ENCODE measurements at regions not wholly inside any gene's neighbourhood (a gene's known extent, or its start where the extent isn't known, plus 50 kb on each side); places are given as distances from the start of the nearest gene placed in this dataset.

DNA sequence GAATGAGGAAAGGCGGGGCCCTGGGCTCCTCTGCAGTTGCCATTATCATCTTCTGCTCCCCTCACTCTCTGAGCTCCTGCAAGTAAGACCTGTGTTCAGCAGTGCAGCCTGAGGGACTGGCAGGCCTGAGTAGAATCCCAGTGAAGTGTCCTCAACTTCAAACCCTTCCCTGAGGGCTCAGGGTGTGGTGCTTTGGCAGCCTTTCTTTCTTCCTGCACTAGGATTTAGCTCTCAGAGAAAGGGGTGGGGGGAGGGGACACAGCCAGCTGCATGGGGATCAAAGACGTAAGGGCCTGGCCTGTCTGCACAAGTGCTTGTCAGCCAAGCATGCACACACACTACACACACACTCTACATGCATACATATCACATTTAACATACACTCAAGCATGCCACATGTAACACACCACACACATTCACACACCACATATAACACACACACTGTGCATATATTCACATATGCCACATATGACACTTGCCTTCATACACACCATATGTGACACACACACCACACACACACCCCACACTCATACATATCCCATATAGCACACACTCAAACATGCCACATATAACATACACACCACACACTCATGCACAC lies 223.4 kb upstream of the RPL34 start:
- H3K9ac ChIP-seq (ENCODE audit: insufficient read depth, low read length, poor library complexity, severe bottlenecking), result no peak overlapping the region
- Mint-ChIP-seq H3K27ac (no peak overlapping the region), H3K9me3 (no peaks in the 10 kb centered on the region), H3K4me1 (no peaks in the 10 kb centered on the region), H3K36me3 (no peaks in the 10 kb centered on the region), H3K4me3 (no peak overlapping the region), H3K27me3 (ENCODE audit: low read depth in 3 of 3) (peaks cover 0 to 3% (median 1%) of the 10 kb centered on the region in 3 donors)
- WGBS (ENCODE audit: insufficient coverage), result 80% methylated on average over 1 of the region's 2 CpGs
- no peaks in the 10 kb centered on the region for H3K4me1 ChIP-seq (ENCODE audit: control insufficient read depth in 1 of 2, insufficient read depth in 2 of 2, low read length in 2 of 2)
- H3K79me2 ChIP-seq (ENCODE audit: insufficient read depth, low read length), result no peaks in the 10 kb centered on the region
- DNase-seq, result no peak
- TF ChIP-seq, protein P1, sequence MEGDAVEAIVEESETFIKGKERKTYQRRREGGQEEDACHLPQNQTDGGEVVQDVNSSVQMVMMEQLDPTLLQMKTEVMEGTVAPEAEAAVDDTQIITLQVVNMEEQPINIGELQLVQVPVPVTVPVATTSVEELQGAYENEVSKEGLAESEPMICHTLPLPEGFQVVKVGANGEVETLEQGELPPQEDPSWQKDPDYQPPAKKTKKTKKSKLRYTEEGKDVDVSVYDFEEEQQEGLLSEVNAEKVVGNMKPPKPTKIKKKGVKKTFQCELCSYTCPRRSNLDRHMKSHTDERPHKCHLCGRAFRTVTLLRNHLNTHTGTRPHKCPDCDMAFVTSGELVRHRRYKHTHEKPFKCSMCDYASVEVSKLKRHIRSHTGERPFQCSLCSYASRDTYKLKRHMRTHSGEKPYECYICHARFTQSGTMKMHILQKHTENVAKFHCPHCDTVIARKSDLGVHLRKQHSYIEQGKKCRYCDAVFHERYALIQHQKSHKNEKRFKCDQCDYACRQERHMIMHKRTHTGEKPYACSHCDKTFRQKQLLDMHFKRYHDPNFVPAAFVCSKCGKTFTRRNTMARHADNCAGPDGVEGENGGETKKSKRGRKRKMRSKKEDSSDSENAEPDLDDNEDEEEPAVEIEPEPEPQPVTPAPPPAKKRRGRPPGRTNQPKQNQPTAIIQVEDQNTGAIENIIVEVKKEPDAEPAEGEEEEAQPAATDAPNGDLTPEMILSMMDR (IDR thresholded peaks at IDR 0.05), result no peak
- no peak overlapping the region for H3K4me3 ChIP-seq (replicated peaks in 1 of 3; ENCODE audit: low read depth in 2 of 3, low read length in 3 of 3)
- intact Hi-C loops (cut with micrococcal nuclease), result no loop called here
- H3K9me3 ChIP-seq (replicated peaks in 1 of 2; ENCODE audit: control insufficient read depth in 1 of 2, insufficient read depth in 1 of 2, low read length in 2 of 2), result no peaks in the 10 kb centered on the region
- no peak overlapping the region for H2AFZ ChIP-seq (ENCODE audit: insufficient read depth, low read depth, low read length, poor library complexity, severe bottlenecking)
- H3K36me3 ChIP-seq (replicated peaks in 1 of 2; ENCODE audit: control insufficient read depth in 1 of 2, insufficient read depth in 2 of 2, low read length in 2 of 2), result no peaks in the 10 kb centered on the region
- H3K27me3 ChIP-seq (ENCODE audit: control insufficient read depth in 2 of 2, insufficient read depth in 2 of 2, low read length in 2 of 2), result no peaks in the 10 kb centered on the region
- H3K4me2 ChIP-seq (replicated peaks; ENCODE audit: extremely low read depth, low read length, poor library complexity, severe bottlenecking), result no peak overlapping the region
- no peaks in the 10 kb centered on the region for H4K20me1 ChIP-seq (ENCODE audit: insufficient read depth, low read length)
- H3K27ac ChIP-seq (ENCODE audit: low read depth in 1 of 2, low read length in 2 of 2), result no peak overlapping the region

DNA sequence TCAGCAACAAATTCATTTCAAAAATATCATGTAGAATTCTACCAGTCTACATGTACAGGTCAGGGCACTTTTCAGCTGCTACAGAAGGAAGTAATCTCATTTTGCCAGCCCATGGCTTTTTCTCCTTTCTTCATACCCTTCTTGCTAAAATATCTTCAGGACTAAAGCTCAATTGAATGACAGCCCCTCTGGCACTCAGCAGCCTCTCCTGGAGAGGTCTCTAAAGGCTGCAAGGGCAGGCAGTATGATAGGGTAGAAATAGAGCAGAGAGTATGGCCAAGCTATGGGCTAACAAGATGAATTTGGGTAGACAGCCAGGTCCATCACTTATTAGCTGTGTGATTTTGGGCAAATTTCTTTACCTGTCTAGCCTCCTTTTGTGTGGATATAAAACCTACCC lies 224.6 kb upstream of the RPL34 start:
- no peak overlapping the region for H3K4me3 Mint-ChIP-seq
- intact Hi-C loops (cut with micrococcal nuclease), result no loop called here
- Histone ChIP-seq H3K9ac (ENCODE audit: insufficient read depth, low read length, poor library complexity, severe bottlenecking) (no peak overlapping the region), H3K4me3 (replicated peaks in 1 of 3; ENCODE audit: low read depth in 2 of 3, low read length in 3 of 3) (no peak overlapping the region), H3K9me3 (replicated peaks in 1 of 2; ENCODE audit: control insufficient read depth in 1 of 2, insufficient read depth in 1 of 2, low read length in 2 of 2) (no peaks in the 10 kb centered on the region), H3K27ac (ENCODE audit: low read depth in 1 of 2, low read length in 2 of 2) (no peak overlapping the region), H3K4me1 (ENCODE audit: control insufficient read depth in 1 of 2, insufficient read depth in 2 of 2, low read length in 2 of 2) (no peaks in the 10 kb centered on the region), H3K36me3 (replicated peaks in 1 of 2; ENCODE audit: control insufficient read depth in 1 of 2, insufficient read depth in 2 of 2, low read length in 2 of 2) (no peaks in the 10 kb centered on the region), H3K4me2 (replicated peaks; ENCODE audit: extremely low read depth, low read length, poor library complexity, severe bottlenecking) (no peak overlapping the region), H3K27me3 (ENCODE audit: control insufficient read depth in 2 of 2, insufficient read depth in 2 of 2, low read length in 2 of 2) (no peaks in the 10 kb centered on the region), H3K79me2 (ENCODE audit: insufficient read depth, low read length) (no peaks in the 10 kb centered on the region), H4K20me1 (ENCODE audit: insufficient read depth, low read length) (no peaks in the 10 kb centered on the region), H2AFZ (ENCODE audit: insufficient read depth, low read depth, low read length, poor library complexity, severe bottlenecking) (no peak overlapping the region)
- peaks cover 0 to 3% (median 1%) of the 10 kb centered on the region in 3 donors for H3K27me3 Mint-ChIP-seq (ENCODE audit: low read depth in 3 of 3)
- TF ChIP-seq, protein P1 (IDR thresholded peaks at IDR 0.05), result no peak
- no peak overlapping the region for H3K27ac Mint-ChIP-seq
- H3K9me3 Mint-ChIP-seq, result no peaks in the 10 kb centered on the region
- no peaks in the 10 kb centered on the region for H3K4me1 Mint-ChIP-seq
- H3K36me3 Mint-ChIP-seq, result no peaks in the 10 kb centered on the region
- no peak for DNase-seq
